Fibroblast of lung (primary cell): ENCODE measurements at regions not wholly inside any gene's neighbourhood (a gene's known extent, or its start where the extent isn't known, plus 50 kb on each side); places are given as distances from the start of the nearest gene placed in this dataset.

Experiments used
- CTCF ChIP-seq, 2 donors: IDR thresholded peaks in 1 of 2; conservative IDR thresholded peaks in 1 of 2; 1 replicate in 1 of 2; 2 replicates in 1 of 2; pipeline ENCODE4 v1.5.1; 2011 to 2012; ENCODE audit warnings: low read length in 2 of 2, control low read depth in 1 of 2, inconsistent platforms in 1 of 2, low read depth in 1 of 2, mild to moderate bottlenecking in 1 of 2
- EZH2 ChIP-seq: IDR thresholded peaks from 2 replicates; pipeline ENCODE4 v1.5.1; 2012; ENCODE audit warnings: low read length, control low read depth, mild to moderate bottlenecking; ENCODE audit errors: missing control alignments

- TF ChIP-seq EZH2 (no peak), CTCF (conservative IDR thresholded peaks at IDR 0.05 in 1 of 2, IDR thresholded peaks at IDR 0.05 in 1 of 2; ENCODE audit: low read depth in 1 of 2, low read length in 2 of 2) (no peak)
Observed at GRCh38 chrX:40422021-40422420, 158.7 kb upstream of the ATP6AP2 start.
